Stimulated activated naive B cell treated with anti-CD40 and anti-IgM and Interleukin-4, amounts not matched to agents 10 μg/mL and 1 μg/mL and 100 μg/mL, for 72 hours (primary cell): ENCODE measurements at regions not wholly inside any gene's neighbourhood (a gene's known extent, or its start where the extent isn't known, plus 50 kb on each side); places are given as distances from the start of the nearest gene placed in this dataset.
"Not testable (repeated sequence)": the region's sequence is repeated elsewhere in the genome, so short reads cannot be mapped to it uniquely, and the experiment has no call there.

Experiments
- ATAC-seq, 2 donors: fragments of 150-1000 bp; cut with Tn5 transposase; replicated peaks; 2 replicates each; pipeline ENCODE4 v1.10.0; 2021; ENCODE audit warnings: moderate library complexity in 1 of 2
- DNase-seq: peaks from one replicate; pipeline ENCODE4 v3.0.0; 2021
- H3K27ac Mint-ChIP-seq: one replicate; pipeline ENCODE4 v1.8.0; 2022; ENCODE audit warnings: mild to moderate bottlenecking, mixed read lengths
- H3K27me3 Mint-ChIP-seq, 2 donors: one replicate each; pipeline ENCODE4 v1.8.0; 2022; ENCODE audit warnings: mixed read lengths in 2 of 2
- H3K36me3 Mint-ChIP-seq, 2 donors: one replicate each; pipeline ENCODE4 v1.8.0; 2022; ENCODE audit warnings: mixed read lengths in 2 of 2, mild to moderate bottlenecking in 1 of 2
- H3K4me1 Mint-ChIP-seq, 2 donors: one replicate each; pipeline ENCODE4 v1.8.0; 2022; ENCODE audit warnings: mixed read lengths in 2 of 2, mild to moderate bottlenecking in 1 of 2
- H3K4me3 Mint-ChIP-seq, 2 donors: one replicate each; pipeline ENCODE4 v1.8.0; 2022; ENCODE audit warnings: mild to moderate bottlenecking in 2 of 2, mixed read lengths in 2 of 2, moderate library complexity in 1 of 2
- H3K9me3 Mint-ChIP-seq, 2 donors: one replicate each; pipeline ENCODE4 v1.8.0; 2022; ENCODE audit warnings: mixed read lengths in 2 of 2, mild to moderate bottlenecking in 1 of 2

GRCh38 chr12:131618303-131618658 is 92.6 kb upstream of the SFSWAP start:
- Mint-ChIP-seq H3K9me3 (no peaks in the 10 kb centered on the region), H3K4me3 (no peak overlapping the region), H3K4me1 (peaks cover 2 to 7% of the 10 kb centered on the region in 2 donors), H3K27ac (no peak overlapping the region), H3K27me3 (peaks cover 22 to 56% of the 10 kb centered on the region in 2 donors), H3K36me3 (no peaks in the 10 kb centered on the region)
- no peak for ATAC-seq
- DNase-seq, result no peak

GRCh38 chr12:131618701-131619100 is 92.2 kb upstream of the SFSWAP start:
- Mint-ChIP-seq H3K27me3 (peaks cover 22 to 56% of the 10 kb centered on the region in 2 donors), H3K27ac (no peak overlapping the region), H3K4me1 (peaks cover 0 to 3% of the 10 kb centered on the region in 2 donors), H3K9me3 (no peaks in the 10 kb centered on the region), H3K4me3 (no peak overlapping the region), H3K36me3 (no peaks in the 10 kb centered on the region)
- ATAC-seq (no peak), DNase-seq (no peak)

GRCh38 chr12:131619106-131619642 is 91.7 kb upstream of the SFSWAP start:
- Mint-ChIP-seq H3K36me3 (no peaks in the 10 kb centered on the region), H3K9me3 (no peaks in the 10 kb centered on the region), H3K27me3 (peaks cover 22 to 61% of the 10 kb centered on the region in 2 donors), H3K4me3 (no peak overlapping the region), H3K4me1 (no peaks in the 10 kb centered on the region), H3K27ac (no peak overlapping the region)
- DNase-seq, result no peak
- ATAC-seq, result no peak

- no peak for ATAC-seq
- Mint-ChIP-seq H3K9me3 (no peaks in the 10 kb centered on the region), H3K4me1 (no peaks in the 10 kb centered on the region), H3K4me3 (no peak overlapping the region), H3K27me3 (peaks cover 22 to 62% of the 10 kb centered on the region in 2 donors), H3K27ac (no peak overlapping the region), H3K36me3 (no peaks in the 10 kb centered on the region)
- no peak for DNase-seq
Measured at GRCh38 chr12:131619736-131620506, 91.0 kb upstream of the SFSWAP start.

- Mint-ChIP-seq H3K4me1 (no peaks in the 10 kb centered on the region), H3K4me3 (no peak overlapping the region), H3K27ac (no peak overlapping the region), H3K27me3 (peaks cover 22 to 62% of the 10 kb centered on the region in 2 donors), H3K9me3 (no peaks in the 10 kb centered on the region), H3K36me3 (no peaks in the 10 kb centered on the region)
- DNase-seq (no peak), ATAC-seq (no peak)
Measured at GRCh38 chr12:131620520-131620919, 90.4 kb upstream of the SFSWAP start.

- DNase-seq (no peak), ATAC-seq (no peak)
- H3K4me3 Mint-ChIP-seq, result no peak overlapping the region
- no peak overlapping the region for H3K27ac Mint-ChIP-seq
- no peaks in the 10 kb centered on the region for H3K36me3 Mint-ChIP-seq
- H3K27me3 Mint-ChIP-seq, result peaks cover 22 to 56% of the 10 kb centered on the region in 2 donors
- peaks cover 0 to under 1% of the 10 kb centered on the region in 2 donors for H3K9me3 Mint-ChIP-seq
- peaks cover under 1 to 3% of the 10 kb centered on the region in 2 donors for H3K4me1 Mint-ChIP-seq
Measured at GRCh38 chr12:131620946-131621681, 89.8 kb upstream of the SFSWAP start.

GRCh38 chr12:131621701-131622421 is 89.0 kb upstream of the SFSWAP start:
- ATAC-seq (no peak), DNase-seq (no peak)
- H3K4me3 Mint-ChIP-seq, result no peak overlapping the region
- H3K27ac Mint-ChIP-seq, result no peak overlapping the region
- peaks cover 19 to 48% of the 10 kb centered on the region in 2 donors for H3K27me3 Mint-ChIP-seq
- H3K36me3 Mint-ChIP-seq, result no peaks in the 10 kb centered on the region
- H3K4me1 Mint-ChIP-seq, result peaks cover 3 to 5% of the 10 kb centered on the region in 2 donors
- H3K9me3 Mint-ChIP-seq, result peaks cover 0 to 2% of the 10 kb centered on the region in 2 donors

GRCh38 chr12:131622422-131622955 is 88.4 kb upstream of the SFSWAP start:
- H3K4me3 Mint-ChIP-seq, result no peak overlapping the region
- peaks cover 5 to 6% of the 10 kb centered on the region in 2 donors for H3K4me1 Mint-ChIP-seq

GRCh38 chr12:131623404-131624368 is 87.2 kb upstream of the SFSWAP start:
- H3K27me3 Mint-ChIP-seq, result peaks cover 8 to 32% of the 10 kb centered on the region in 2 donors
- H3K27ac Mint-ChIP-seq, H3K4me3 Mint-ChIP-seq, H3K9me3 Mint-ChIP-seq, H3K36me3 Mint-ChIP-seq, DNase-seq, H3K4me1 Mint-ChIP-seq, ATAC-seq: not testable (repeated sequence)

More at GRCh38 chr12:131622422-131622955, 88.4 kb upstream of the SFSWAP start:
- H3K9me3 Mint-ChIP-seq, result peaks cover 0 to 2% of the 10 kb centered on the region in 2 donors
- no peak overlapping the region for H3K27ac Mint-ChIP-seq
- no peaks in the 10 kb centered on the region for H3K36me3 Mint-ChIP-seq
- peaks cover 13 to 42% of the 10 kb centered on the region in 2 donors for H3K27me3 Mint-ChIP-seq
- ATAC-seq (no peak), DNase-seq (no peak)

- DNase-seq, H3K36me3 Mint-ChIP-seq, H3K4me1 Mint-ChIP-seq, H3K4me3 Mint-ChIP-seq, H3K27ac Mint-ChIP-seq, H3K9me3 Mint-ChIP-seq: not testable (repeated sequence)
- peaks cover 2 to 31% of the 10 kb centered on the region in 2 donors for H3K27me3 Mint-ChIP-seq
- peak in 1 of 2 donors; percentile 19 for ATAC-seq
Measured at GRCh38 chr12:131624369-131624739, 86.5 kb upstream of the SFSWAP start.

GRCh38 chr12:131624756-131625501 is 86.0 kb upstream of the SFSWAP start:
- DNase-seq, ATAC-seq, H3K4me1 Mint-ChIP-seq, H3K4me3 Mint-ChIP-seq, H3K36me3 Mint-ChIP-seq, H3K27ac Mint-ChIP-seq, H3K9me3 Mint-ChIP-seq: not testable (repeated sequence)
- peaks cover 0 to 30% of the 10 kb centered on the region in 2 donors for H3K27me3 Mint-ChIP-seq

- H3K4me1 Mint-ChIP-seq, H3K27ac Mint-ChIP-seq, ATAC-seq, H3K36me3 Mint-ChIP-seq, DNase-seq, H3K9me3 Mint-ChIP-seq: not testable (repeated sequence)
- Mint-ChIP-seq H3K4me3 (peak overlapping the region in 1 of 2 donors; percentile 21), H3K27me3 (peaks cover 4 to 27% of the 10 kb centered on the region in 2 donors)
Measured at GRCh38 chr12:131625966-131626722, 84.7 kb upstream of the SFSWAP start.
